ENCODE measurements at regions not wholly inside any gene's neighbourhood (a gene's known extent, or its start where the extent isn't known, plus 50 kb on each side); places are given as distances from the start of the nearest gene placed in this dataset.

- H3K27me3 ChIP-seq, result no peaks in the 10 kb centered on the region
- H3K4me3 ChIP-seq, result no peak overlapping the region
- H3K36me3 ChIP-seq, result no peaks in the 10 kb centered on the region
- TF ChIP-seq POLR2AphosphoS5 (IDR thresholded peaks at IDR 0.05) (no peak), CTCF (IDR thresholded peaks at IDR 0.05) (no peak), POLR2A (IDR thresholded peaks at IDR 0.05; ENCODE audit: low read depth) (no peak), EP300 (IDR thresholded peaks at IDR 0.05) (no peak)
- H3K27ac ChIP-seq (replicated peaks in 1 of 4), result no peak overlapping the region
- no peaks in the 10 kb centered on the region for H3K4me1 ChIP-seq
- H3K9me3 ChIP-seq, result no peaks in the 10 kb centered on the region
- intact Hi-C loops (cut with DNase I), result no loop called here
- DNase-seq (ENCODE audit: extremely low spot score), result no peak
Observed at GRCh38 chrX:148159796-148160195, 178.7 kb downstream of the FMR1NB start.

- Histone ChIP-seq H3K9me3 (no peaks in the 10 kb centered on the region), H3K27ac (replicated peaks in 1 of 4) (no peak overlapping the region), H3K4me1 (no peaks in the 10 kb centered on the region), H3K27me3 (no peaks in the 10 kb centered on the region), H3K36me3 (no peaks in the 10 kb centered on the region), H3K4me3 (no peak overlapping the region)
- WGBS, result 55% methylated on average over 6 of the region's 6 CpGs
- intact Hi-C loops (cut with DNase I), result no loop called here
- TF ChIP-seq CTCF (IDR thresholded peaks at IDR 0.05) (no peak), EP300 (IDR thresholded peaks at IDR 0.05) (no peak), POLR2AphosphoS5 (IDR thresholded peaks at IDR 0.05) (no peak), POLR2A (IDR thresholded peaks at IDR 0.05; ENCODE audit: low read depth) (no peak)
- no peak for DNase-seq (ENCODE audit: extremely low spot score)
Observed at GRCh38 chrX:148161701-148162100, 180.6 kb downstream of the FMR1NB start.

- no peak for DNase-seq (ENCODE audit: extremely low spot score)
- H3K4me1 ChIP-seq, result no peaks in the 10 kb centered on the region
- H3K36me3 ChIP-seq, result no peaks in the 10 kb centered on the region
- H3K27ac ChIP-seq (replicated peaks in 1 of 4), result no peak overlapping the region
- H3K27me3 ChIP-seq, result no peaks in the 10 kb centered on the region
- TF ChIP-seq POLR2AphosphoS5 (IDR thresholded peaks at IDR 0.05), result no peak
- TF ChIP-seq POLR2A (IDR thresholded peaks at IDR 0.05; ENCODE audit: low read depth), result no peak
- no peak for TF ChIP-seq EP300 (IDR thresholded peaks at IDR 0.05)
- no peak for TF ChIP-seq CTCF (IDR thresholded peaks at IDR 0.05)
- no peaks in the 10 kb centered on the region for H3K9me3 ChIP-seq
- intact Hi-C loops (cut with DNase I), result no loop called here
- H3K4me3 ChIP-seq, result no peak overlapping the region
Observed at GRCh38 chrX:148185631-148186030, 204.5 kb downstream of the FMR1NB start.

- no peak for TF ChIP-seq POLR2AphosphoS5 (IDR thresholded peaks at IDR 0.05)
- no peaks in the 10 kb centered on the region for H3K27me3 ChIP-seq
- no peak overlapping the region for H3K27ac ChIP-seq (replicated peaks in 1 of 4)
- H3K4me1 ChIP-seq, result no peaks in the 10 kb centered on the region
- no peak for DNase-seq (ENCODE audit: extremely low spot score)
- H3K4me3 ChIP-seq, result no peak overlapping the region
- no peaks in the 10 kb centered on the region for H3K36me3 ChIP-seq
- no peaks in the 10 kb centered on the region for H3K9me3 ChIP-seq
- WGBS, result 63% methylated on average over 4 of the region's 4 CpGs
- intact Hi-C loops (cut with DNase I), result no loop called here
Observed at GRCh38 chrX:148192547-148192946, 211.4 kb downstream of the FMR1NB start.

- Histone ChIP-seq H3K9me3 (no peaks in the 10 kb centered on the region), H3K27ac (replicated peaks in 1 of 4) (no peak overlapping the region), H3K27me3 (no peaks in the 10 kb centered on the region), H3K36me3 (no peaks in the 10 kb centered on the region), H3K4me3 (no peak overlapping the region), H3K4me1 (no peaks in the 10 kb centered on the region)
- DNase-seq (ENCODE audit: extremely low spot score), result no peak
- TF ChIP-seq POLR2A (IDR thresholded peaks at IDR 0.05; ENCODE audit: low read depth), result no peak
- TF ChIP-seq CTCF (IDR thresholded peaks at IDR 0.05), result no peak
- TF ChIP-seq EP300 (IDR thresholded peaks at IDR 0.05), result no peak
- no peak for TF ChIP-seq POLR2AphosphoS5 (IDR thresholded peaks at IDR 0.05)
- intact Hi-C loops (cut with DNase I), result no loop called here
Observed at GRCh38 chrX:148193759-148194158, 212.6 kb downstream of the FMR1NB start.
